ENCODE measurements at regions not wholly inside any gene's neighbourhood (a gene's known extent, or its start where the extent isn't known, plus 50 kb on each side); places are given as distances from the start of the nearest gene placed in this dataset.
"Not testable (repeated sequence)": the region's sequence is repeated elsewhere in the genome, so short reads cannot be mapped to it uniquely, and the experiment has no call there.

GRCh38 chr1:143837924-143838597 lies 133.7 kb downstream of the FAM72C start:
- H3K36me3 ChIP-seq (ENCODE audit: control insufficient read depth, insufficient read depth, low read length), result not testable (repeated sequence)
- peak overlapping the region; percentile 26; the same call in 1 of the 2 replicates for H3K4me3 ChIP-seq (ENCODE audit: low read depth, low read length)

GRCh38 chr1:143833376-143833775 lies 138.4 kb downstream of the FAM72C start:
- H3K9me3 ChIP-seq (ENCODE audit: control insufficient read depth, insufficient read depth, low read depth, low read length); H3K27me3 ChIP-seq (ENCODE audit: control insufficient read depth, insufficient read depth, low read length); H3K4me1 ChIP-seq (ENCODE audit: control insufficient read depth, insufficient read depth, low read length); H3K27ac ChIP-seq (ENCODE audit: low read depth, low read length); H3K9ac ChIP-seq (ENCODE audit: low read length); H3K4me3 ChIP-seq (ENCODE audit: low read depth, low read length); H3K36me3 ChIP-seq (ENCODE audit: control insufficient read depth, insufficient read depth, low read length): not testable (repeated sequence)

More at GRCh38 chr1:143837924-143838597, 133.7 kb downstream of the FAM72C start:
- H3K27me3 ChIP-seq (ENCODE audit: control insufficient read depth, insufficient read depth, low read length); H3K4me1 ChIP-seq (ENCODE audit: control insufficient read depth, insufficient read depth, low read length); H3K27ac ChIP-seq (ENCODE audit: low read depth, low read length); H3K9ac ChIP-seq (ENCODE audit: low read length); H3K9me3 ChIP-seq (ENCODE audit: control insufficient read depth, insufficient read depth, low read depth, low read length): not testable (repeated sequence)

GRCh38 chr1:143832379-143832716 lies 139.4 kb downstream of the FAM72C start:
- not testable (repeated sequence) for H3K27ac ChIP-seq (ENCODE audit: low read depth, low read length); H3K9me3 ChIP-seq (ENCODE audit: control insufficient read depth, insufficient read depth, low read depth, low read length); H3K4me1 ChIP-seq (ENCODE audit: control insufficient read depth, insufficient read depth, low read length); H3K36me3 ChIP-seq (ENCODE audit: control insufficient read depth, insufficient read depth, low read length); H3K4me3 ChIP-seq (ENCODE audit: low read depth, low read length); H3K9ac ChIP-seq (ENCODE audit: low read length); H3K27me3 ChIP-seq (ENCODE audit: control insufficient read depth, insufficient read depth, low read length)

GRCh38 chr1:143831479-143832378 lies 140.1 kb downstream of the FAM72C start:
- H3K36me3 ChIP-seq (ENCODE audit: control insufficient read depth, insufficient read depth, low read length); H3K27me3 ChIP-seq (ENCODE audit: control insufficient read depth, insufficient read depth, low read length); H3K9me3 ChIP-seq (ENCODE audit: control insufficient read depth, insufficient read depth, low read depth, low read length); H3K4me3 ChIP-seq (ENCODE audit: low read depth, low read length); H3K9ac ChIP-seq (ENCODE audit: low read length); H3K4me1 ChIP-seq (ENCODE audit: control insufficient read depth, insufficient read depth, low read length); H3K27ac ChIP-seq (ENCODE audit: low read depth, low read length): not testable (repeated sequence)

- not testable (repeated sequence) for H3K27ac ChIP-seq (ENCODE audit: low read depth, low read length); H3K27me3 ChIP-seq (ENCODE audit: control insufficient read depth, insufficient read depth, low read length); H3K4me3 ChIP-seq (ENCODE audit: low read depth, low read length); H3K9me3 ChIP-seq (ENCODE audit: control insufficient read depth, insufficient read depth, low read depth, low read length); H3K9ac ChIP-seq (ENCODE audit: low read length); H3K4me1 ChIP-seq (ENCODE audit: control insufficient read depth, insufficient read depth, low read length); H3K36me3 ChIP-seq (ENCODE audit: control insufficient read depth, insufficient read depth, low read length)
These were observed 145.6 kb downstream of the FAM72C start for GRCh38 chr1:143826162-143826561.

GRCh38 chr1:143824266-143824665 lies 147.5 kb downstream of the FAM72C start:
- H3K9me3 ChIP-seq (ENCODE audit: control insufficient read depth, insufficient read depth, low read depth, low read length); H3K36me3 ChIP-seq (ENCODE audit: control insufficient read depth, insufficient read depth, low read length); H3K4me3 ChIP-seq (ENCODE audit: low read depth, low read length); H3K27ac ChIP-seq (ENCODE audit: low read depth, low read length); H3K9ac ChIP-seq (ENCODE audit: low read length); H3K4me1 ChIP-seq (ENCODE audit: control insufficient read depth, insufficient read depth, low read length); H3K27me3 ChIP-seq (ENCODE audit: control insufficient read depth, insufficient read depth, low read length): not testable (repeated sequence)

GRCh38 chr1:143820058-143820457 lies 151.7 kb downstream of the FAM72C start:
- H3K4me1 ChIP-seq (ENCODE audit: control insufficient read depth, insufficient read depth, low read length); H3K27ac ChIP-seq (ENCODE audit: low read depth, low read length); H3K9ac ChIP-seq (ENCODE audit: low read length); H3K9me3 ChIP-seq (ENCODE audit: control insufficient read depth, insufficient read depth, low read depth, low read length); H3K4me3 ChIP-seq (ENCODE audit: low read depth, low read length); H3K27me3 ChIP-seq (ENCODE audit: control insufficient read depth, insufficient read depth, low read length); H3K36me3 ChIP-seq (ENCODE audit: control insufficient read depth, insufficient read depth, low read length): not testable (repeated sequence)

- H3K4me3 ChIP-seq (ENCODE audit: low read depth, low read length); H3K27me3 ChIP-seq (ENCODE audit: control insufficient read depth, insufficient read depth, low read length); H3K9ac ChIP-seq (ENCODE audit: low read length); H3K4me1 ChIP-seq (ENCODE audit: control insufficient read depth, insufficient read depth, low read length); H3K27ac ChIP-seq (ENCODE audit: low read depth, low read length); H3K36me3 ChIP-seq (ENCODE audit: control insufficient read depth, insufficient read depth, low read length); H3K9me3 ChIP-seq (ENCODE audit: control insufficient read depth, insufficient read depth, low read depth, low read length): not testable (repeated sequence)
These were observed 155.4 kb downstream of the FAM72C start for GRCh38 chr1:143816369-143816768.

GRCh38 chr1:143805374-143805773 lies 166.4 kb downstream of the FAM72C start:
- not testable (repeated sequence) for H3K9ac ChIP-seq (ENCODE audit: low read length); H3K27me3 ChIP-seq (ENCODE audit: control insufficient read depth, insufficient read depth, low read length); H3K27ac ChIP-seq (ENCODE audit: low read depth, low read length); H3K36me3 ChIP-seq (ENCODE audit: control insufficient read depth, insufficient read depth, low read length); H3K9me3 ChIP-seq (ENCODE audit: control insufficient read depth, insufficient read depth, low read depth, low read length); H3K4me3 ChIP-seq (ENCODE audit: low read depth, low read length); H3K4me1 ChIP-seq (ENCODE audit: control insufficient read depth, insufficient read depth, low read length)

- not testable (repeated sequence) for H3K27ac ChIP-seq (ENCODE audit: low read depth, low read length); H3K36me3 ChIP-seq (ENCODE audit: control insufficient read depth, insufficient read depth, low read length); H3K4me1 ChIP-seq (ENCODE audit: control insufficient read depth, insufficient read depth, low read length); H3K9me3 ChIP-seq (ENCODE audit: control insufficient read depth, insufficient read depth, low read depth, low read length); H3K27me3 ChIP-seq (ENCODE audit: control insufficient read depth, insufficient read depth, low read length)
- peak overlapping the region; percentile 55 for H3K4me3 ChIP-seq (ENCODE audit: low read depth, low read length)
- H3K9ac ChIP-seq (ENCODE audit: low read length), result peak overlapping the region; percentile 11
These were observed 167.0 kb downstream of the FAM72C start for GRCh38 chr1:143804707-143805356.

- not testable (repeated sequence) for H3K36me3 ChIP-seq (ENCODE audit: control insufficient read depth, insufficient read depth, low read length); H3K27ac ChIP-seq (ENCODE audit: low read depth, low read length); H3K27me3 ChIP-seq (ENCODE audit: control insufficient read depth, insufficient read depth, low read length); H3K4me1 ChIP-seq (ENCODE audit: control insufficient read depth, insufficient read depth, low read length); H3K9me3 ChIP-seq (ENCODE audit: control insufficient read depth, insufficient read depth, low read depth, low read length)
- Histone ChIP-seq H3K4me3 (ENCODE audit: low read depth, low read length) (peak overlapping the region; percentile 78), H3K9ac (ENCODE audit: low read length) (peak overlapping the region; percentile 52)
These were observed 167.8 kb downstream of the FAM72C start for GRCh38 chr1:143803927-143804411.

Measured in HUES6 (cell line).